ENCODE measurements at regions not wholly inside any gene's neighbourhood (a gene's known extent, or its start where the extent isn't known, plus 50 kb on each side); places are given as distances from the start of the nearest gene placed in this dataset.

DNA sequence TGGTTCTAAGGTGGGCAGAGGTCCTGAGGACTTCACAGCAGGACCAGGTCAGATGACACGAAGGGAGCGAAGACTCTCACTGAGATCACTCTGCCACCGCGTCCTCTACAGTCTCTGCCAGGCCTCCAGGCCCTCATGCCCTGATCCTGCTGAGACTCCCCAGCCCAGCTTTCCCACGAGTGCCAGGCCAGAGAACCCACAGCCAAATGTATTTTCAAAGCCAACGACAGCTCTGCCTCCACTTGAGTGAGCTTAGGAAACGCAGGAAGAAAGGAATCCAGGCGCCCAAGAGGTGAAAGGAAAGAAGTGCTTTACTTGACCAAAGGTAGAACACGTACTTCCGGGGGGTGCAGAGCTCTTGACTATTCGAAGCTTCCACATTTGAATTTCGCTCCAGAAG, 275.0 kb downstream of the XXYLT1 start:
- TF ChIP-seq EZH2 (IDR thresholded peaks at IDR 0.05; ENCODE audit: borderline replicate concordance, low read depth, low read length, poor library complexity, severe bottlenecking), result no peak
- TF ChIP-seq, protein P1, sequence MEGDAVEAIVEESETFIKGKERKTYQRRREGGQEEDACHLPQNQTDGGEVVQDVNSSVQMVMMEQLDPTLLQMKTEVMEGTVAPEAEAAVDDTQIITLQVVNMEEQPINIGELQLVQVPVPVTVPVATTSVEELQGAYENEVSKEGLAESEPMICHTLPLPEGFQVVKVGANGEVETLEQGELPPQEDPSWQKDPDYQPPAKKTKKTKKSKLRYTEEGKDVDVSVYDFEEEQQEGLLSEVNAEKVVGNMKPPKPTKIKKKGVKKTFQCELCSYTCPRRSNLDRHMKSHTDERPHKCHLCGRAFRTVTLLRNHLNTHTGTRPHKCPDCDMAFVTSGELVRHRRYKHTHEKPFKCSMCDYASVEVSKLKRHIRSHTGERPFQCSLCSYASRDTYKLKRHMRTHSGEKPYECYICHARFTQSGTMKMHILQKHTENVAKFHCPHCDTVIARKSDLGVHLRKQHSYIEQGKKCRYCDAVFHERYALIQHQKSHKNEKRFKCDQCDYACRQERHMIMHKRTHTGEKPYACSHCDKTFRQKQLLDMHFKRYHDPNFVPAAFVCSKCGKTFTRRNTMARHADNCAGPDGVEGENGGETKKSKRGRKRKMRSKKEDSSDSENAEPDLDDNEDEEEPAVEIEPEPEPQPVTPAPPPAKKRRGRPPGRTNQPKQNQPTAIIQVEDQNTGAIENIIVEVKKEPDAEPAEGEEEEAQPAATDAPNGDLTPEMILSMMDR (conservative IDR thresholded peaks at IDR 0.05; ENCODE audit: low read depth, low read length), result no peak
